Lower leg skin (tissue), 4 donors: ENCODE measurements at regions not wholly inside any gene's neighbourhood (a gene's known extent, or its start where the extent isn't known, plus 50 kb on each side); places are given as distances from the start of the nearest gene placed in this dataset.

Experiments
- DNase-seq, 2 donors: peaks; one replicate each; pipeline ENCODE4 v3.0.0-alpha.2; 2019; ENCODE audit warnings: low spot score in 2 of 2
- H3K4me3 ChIP-seq: fragments of 200-600 bp; sonication (generic); 2 replicates; pipeline ENCODE4 v1.5.1; 2017; ENCODE audit warnings: mild to moderate bottlenecking, low read depth; ENCODE audit not compliant: poor library complexity, severe bottlenecking
- CTCF ChIP-seq, 3 donors: fragments of 450-650 bp; IDR thresholded peaks; one replicate each; pipeline ENCODE4 v1.5.1; 2016; ENCODE audit warnings: antibody characterized with exemption in 3 of 3, mild to moderate bottlenecking in 3 of 3, moderate library complexity in 2 of 3
- POLR2A ChIP-seq, 2 donors: fragments of 450-650 bp; IDR thresholded peaks; one replicate each; pipeline ENCODE4 v1.6.1; 2016 to 2017; ENCODE audit warnings: antibody characterized with exemption in 2 of 2, mild to moderate bottlenecking in 1 of 2, moderate library complexity in 1 of 2
- WGBS, 2 donors: methylation state at CpG; one replicate each; pipeline ENCODE4 v1.1.5; 2018; 5-methylcytosine and 5-hydroxymethylcytosine counted together
- intact Hi-C: fragments of 100-400 bp; cut with DNase I; formaldehyde crosslinking; loops from one replicate; pipeline ENCODE4 v1.15.0; 2023; ENCODE audit warnings: low total_unique reads

DNA sequence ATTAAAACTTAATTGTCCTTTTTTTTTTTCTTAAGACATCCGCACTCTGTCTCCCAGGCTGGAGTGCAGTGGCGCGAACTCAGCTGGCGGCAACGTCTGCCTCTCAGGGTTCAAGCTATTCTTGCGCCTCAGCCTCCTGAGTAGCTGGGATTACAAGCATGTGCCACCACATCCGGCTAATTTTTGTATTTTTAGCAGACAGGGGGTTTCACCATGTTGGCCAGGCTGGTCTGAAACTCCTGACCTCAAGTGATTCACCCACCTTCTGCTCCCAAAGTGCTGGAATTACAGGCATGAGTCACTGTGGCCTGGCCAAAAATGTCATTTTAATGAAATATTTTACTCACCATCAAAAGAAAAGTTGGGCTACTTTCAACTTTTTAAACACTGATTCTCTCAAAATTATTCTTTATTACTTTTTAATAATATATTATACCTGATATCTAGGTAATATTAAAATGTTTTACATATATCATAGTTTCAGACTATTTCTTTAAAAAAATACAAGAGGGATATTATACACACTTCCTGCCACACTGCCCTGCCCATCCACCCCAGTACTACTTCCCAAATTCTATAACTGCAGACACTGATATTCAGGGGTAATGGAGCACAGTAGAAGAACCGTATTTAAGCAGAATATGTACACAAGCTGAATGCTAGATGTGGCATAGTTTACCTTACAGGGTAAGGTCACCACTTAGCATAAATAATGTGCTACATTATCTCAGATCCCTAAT lies 723.9 kb upstream of the ZNF385D start:
- WGBS, 2 donors = 77 to 91% methylated on average over 8 of the region's 8 CpGs
- intact Hi-C loops = no loop called here
- H3K4me3 ChIP-seq = no peak overlapping the region
- DNase-seq = peak in 1 of 2 donors; percentile 21
- TF ChIP-seq CTCF (IDR thresholded peaks at IDR 0.05) = no peak
- no peak for TF ChIP-seq POLR2A (IDR thresholded peaks at IDR 0.05)

DNA sequence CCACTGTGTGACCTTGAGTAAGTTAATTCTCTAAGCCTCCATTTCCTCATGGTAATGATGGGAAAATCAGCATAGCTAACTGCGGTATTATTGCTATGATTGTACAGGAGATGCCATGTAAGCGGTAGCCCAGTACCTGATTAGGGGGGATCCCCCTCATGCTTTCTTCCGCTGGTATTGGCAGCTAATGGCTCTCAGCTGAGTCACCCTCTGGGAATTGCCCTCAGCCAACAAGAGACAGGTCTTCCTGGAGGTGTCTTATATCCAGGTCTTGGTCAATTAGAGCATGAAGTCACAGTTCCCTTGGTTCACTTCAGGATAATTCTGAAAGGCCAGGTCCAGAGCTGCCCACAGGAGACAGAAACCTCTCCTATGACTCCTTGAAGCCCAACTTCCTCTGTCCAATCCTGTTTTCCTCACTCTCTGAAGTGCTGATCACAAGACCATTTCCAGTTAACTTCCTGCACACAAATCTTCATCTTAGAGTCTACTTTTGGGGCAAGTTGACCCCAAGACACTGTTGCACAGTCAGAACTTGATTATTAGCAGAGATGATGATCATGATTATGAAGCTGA lies 724.7 kb upstream of the ZNF385D start:
- 84 to 90% methylated on average over 3 of the region's 3 CpGs for WGBS, 2 donors
- intact Hi-C loops = no loop called here
- TF ChIP-seq POLR2A (IDR thresholded peaks at IDR 0.05) = no peak
- TF ChIP-seq CTCF (IDR thresholded peaks at IDR 0.05) = no peak
- no peak for DNase-seq
- no peak overlapping the region for H3K4me3 ChIP-seq

DNA sequence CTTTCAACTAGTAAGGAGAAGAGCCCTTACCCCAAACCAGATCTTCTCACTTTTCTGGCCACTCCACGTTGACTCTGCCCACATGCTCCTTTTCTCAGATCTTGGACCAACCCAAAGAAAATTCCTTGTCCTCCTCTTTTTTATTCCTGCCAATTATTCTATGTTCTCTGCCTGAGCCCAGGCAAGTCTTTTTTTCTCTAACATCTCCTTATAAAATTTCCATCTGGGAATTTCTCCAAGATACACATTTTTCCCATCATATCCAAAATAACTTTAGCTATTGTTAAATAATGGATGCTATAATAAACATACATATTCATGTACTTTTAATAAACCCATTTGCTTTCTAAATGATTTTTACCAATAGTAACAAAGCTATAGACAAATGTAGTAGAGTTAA lies 726.0 kb upstream of the ZNF385D start:
- H3K4me3 ChIP-seq = no peak overlapping the region
- 36 to 43% methylated on average over 1 of the region's 1 CpG for WGBS, 2 donors
- no peak for DNase-seq
- TF ChIP-seq CTCF (IDR thresholded peaks at IDR 0.05) (no peak), POLR2A (IDR thresholded peaks at IDR 0.05) (no peak)
- intact Hi-C loops = no loop called here

- intact Hi-C loops = no loop called here
- TF ChIP-seq POLR2A (IDR thresholded peaks at IDR 0.05) = no peak
- TF ChIP-seq CTCF (IDR thresholded peaks at IDR 0.05) = no peak
- no peak for DNase-seq
- H3K4me3 ChIP-seq = no peak overlapping the region
- WGBS, 2 donors = 55 to 64% methylated on average over 3 of the region's 3 CpGs
Observed at GRCh38 chr3:22485954-22486353, 717.2 kb upstream of the UBE2E2 start.

DNA sequence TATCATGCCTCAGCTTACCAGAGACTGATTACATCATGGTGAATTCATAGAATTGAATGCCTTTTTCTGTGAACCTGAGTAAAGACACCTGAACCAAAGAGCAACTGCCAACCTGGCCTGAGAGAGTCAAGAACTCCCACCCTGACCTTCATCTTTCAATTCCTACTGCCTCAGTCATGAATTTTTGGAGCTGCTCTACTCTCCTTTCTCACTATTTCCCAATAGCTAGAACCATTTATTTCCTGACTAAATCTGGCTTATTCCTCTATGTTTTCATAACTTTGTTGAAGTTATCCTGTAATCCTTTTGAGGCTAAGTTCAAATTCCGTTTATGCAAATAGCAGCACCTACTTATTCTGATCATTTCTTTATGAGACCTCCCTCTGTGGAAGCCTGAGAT lies 712.4 kb upstream of the UBE2E2 start:
- intact Hi-C loops = no loop called here
- WGBS, 2 donors = 66 to 75% methylated on average over 1 of the region's 1 CpG
- DNase-seq = no peak
- no peak overlapping the region for H3K4me3 ChIP-seq
- TF ChIP-seq CTCF (IDR thresholded peaks at IDR 0.05) (no peak), POLR2A (IDR thresholded peaks at IDR 0.05) (no peak)
